GM21390 (cell line): ENCODE measurements at regions not wholly inside any gene's neighbourhood (a gene's known extent, or its start where the extent isn't known, plus 50 kb on each side); places are given as distances from the start of the nearest gene placed in this dataset.
"Not testable (repeated sequence)": the region's sequence is repeated elsewhere in the genome, so short reads cannot be mapped to it uniquely, and the experiment has no call there.

Source experiments
- ATAC-seq: cut with Tn5 transposase; IDR thresholded peaks from one replicate; pipeline ENCODE4 v1.9.1; 2021; ENCODE audit not compliant: unreplicated experiment

- ATAC-seq = no peak
Observed at GRCh38 chr10:85105614-85106255, 777.3 kb downstream of the CCSER2 start.

GRCh38 chr10:85111271-85111670 lies 782.9 kb downstream of the CCSER2 start:
- no peak for ATAC-seq

GRCh38 chr10:85124603-85125051 lies 796.2 kb downstream of the CCSER2 start:
- no peak for ATAC-seq

- ATAC-seq = no peak
Observed at GRCh38 chr10:85137253-85137652, 808.9 kb downstream of the CCSER2 start.

GRCh38 chr10:85138046-85138445 lies 809.7 kb downstream of the CCSER2 start:
- no peak for ATAC-seq

GRCh38 chr10:85139124-85139523 lies 810.7 kb downstream of the CCSER2 start:
- no peak for ATAC-seq

GRCh38 chr10:85141520-85141919 lies 813.1 kb downstream of the CCSER2 start:
- not testable (repeated sequence) for ATAC-seq

- ATAC-seq = no peak
Observed at GRCh38 chr10:85145966-85146365, 817.6 kb downstream of the CCSER2 start.

- ATAC-seq = no peak
Observed at GRCh38 chr10:85147346-85148250, 819.2 kb downstream of the CCSER2 start.

- no peak for ATAC-seq
Observed at GRCh38 chr10:85148693-85149640, 820.6 kb downstream of the CCSER2 start.

- no peak for ATAC-seq
Observed at GRCh38 chr10:85149766-85150165, 821.4 kb downstream of the CCSER2 start.

- ATAC-seq = no peak
Observed at GRCh38 chr10:85151506-85151905, 823.1 kb downstream of the CCSER2 start.

- no peak for ATAC-seq
Observed at GRCh38 chr10:85152496-85152895, 824.1 kb downstream of the CCSER2 start.

- ATAC-seq = no peak
Observed at GRCh38 chr10:85152911-85153310, 824.5 kb downstream of the CCSER2 start.

- ATAC-seq = no peak
Observed at GRCh38 chr10:85157206-85157605, 828.8 kb downstream of the CCSER2 start.

- ATAC-seq = no peak
Observed at GRCh38 chr10:85168243-85168642, 839.9 kb downstream of the CCSER2 start.

GRCh38 chr10:85170026-85170425 lies 841.6 kb downstream of the CCSER2 start:
- ATAC-seq = no peak

- ATAC-seq = no peak
Observed at GRCh38 chr10:85175635-85176034, 847.2 kb downstream of the CCSER2 start.

- ATAC-seq = no peak
Observed at GRCh38 chr10:85177767-85178166, 849.4 kb downstream of the CCSER2 start.

- no peak for ATAC-seq
Observed at GRCh38 chr10:85187047-85187446, 858.7 kb downstream of the CCSER2 start.
